GM12878 (cell line): ENCODE measurements at regions not wholly inside any gene's neighbourhood (a gene's known extent, or its start where the extent isn't known, plus 50 kb on each side); places are given as distances from the start of the nearest gene placed in this dataset.
A peak's percentile ranks its signal among the peaks of the same experiment; 100 is the strongest.

Experiments
- ATAC-seq: fragments of 200-7000 bp; cut with Tn5 transposase; 3 replicates; pipeline ENCODE4 v1.9.1; 2020; ENCODE audit warnings: mild to moderate bottlenecking, moderate library complexity
- BruUV-seq: library from RNA; stranded (reverse); fragments of 400-500 nt; replicated peaks from 2 replicates; lab custom pipeline; 2021; lab: Mats Ljungman, UMichigan
- CTCF ChIA-PET: fragments of 300-600 bp; sonication (Branson Sonifier 250); formaldehyde crosslinking; extraction: SDS; loops from one replicate; lab custom pipeline; 2021; ENCODE audit warnings: inconsistent platforms; lab: Yijun Ruan, JAX
- POLR2A ChIA-PET: fragments of 350-600 bp; formaldehyde crosslinking; extraction: SDS; loops from one replicate; lab custom pipeline; 2021; ENCODE audit warnings: inconsistent platforms; lab: Charles Lee
- RAD21 ChIA-PET: fragments of 300-600 bp; sonication (Branson Sonifier 250); formaldehyde crosslinking; loops from one replicate; lab custom pipeline; 2023; ENCODE audit warnings: antibody characterized with exemption; ENCODE audit not compliant: unreplicated experiment; lab: Charles Lee
- SMC1A ChIA-PET: fragments of 300-600 bp; sonication (Branson Sonifier 250); formaldehyde crosslinking; loops from one replicate; lab custom pipeline; 2023; ENCODE audit not compliant: unreplicated experiment, uncharacterized antibody; lab: Charles Lee
- DNase-seq: peaks from one replicate; pipeline ENCODE4 v3.0.0-alpha.2; 2011; ENCODE audit warnings: low read depth, low spot score
- FAIRE-seq: peaks from 3 replicates; lab custom pipeline; 2011; peaks lifted over from hg19 to GRCh38; lab: Jason Lieb, UNC
- H2AFZ ChIP-seq: 2 replicates; pipeline ENCODE4 v1.6.0; 2011; ENCODE audit warnings: low read depth, low read length, control low read depth; ENCODE audit not compliant: control insufficient read depth
- H3K27ac ChIP-seq: 2 replicates; pipeline ENCODE4 v1.5.1; 2011; ENCODE audit warnings: control low read depth; ENCODE audit not compliant: control insufficient read depth, insufficient read depth
- H3K27me3 ChIP-seq, 2 experiments: replicated peaks in 1 of 2; 2 replicates each; pipeline versions ENCODE4 v1.6.0 to v1.6.1; 2011; ENCODE audit warnings: low read length in 1 of 2; ENCODE audit not compliant: control insufficient read depth in 2 of 2, insufficient read depth in 2 of 2
- H3K36me3 ChIP-seq, 2 experiments: 2 replicates each; pipeline ENCODE4 v1.5.1; 2011; ENCODE audit warnings: low read length in 1 of 2; ENCODE audit not compliant: control insufficient read depth in 2 of 2, insufficient read depth in 2 of 2
- H3K4me1 ChIP-seq: 2 replicates; pipeline ENCODE4 v1.6.1; 2011; ENCODE audit warnings: mild to moderate bottlenecking, low read length, moderate library complexity, mixed read lengths; ENCODE audit not compliant: control insufficient read depth, insufficient read depth
- H3K4me2 ChIP-seq: 2 replicates; pipeline ENCODE4 v1.6.0; 2011; ENCODE audit warnings: control low read depth; ENCODE audit not compliant: control insufficient read depth, insufficient read depth
- H3K4me3 ChIP-seq: fragments of 200-600 bp; sonication (generic); 2 replicates; pipeline ENCODE4 v1.5.1; 2016
- H3K79me2 ChIP-seq: 2 replicates; pipeline ENCODE4 v1.6.0; 2011; ENCODE audit warnings: low read length; ENCODE audit not compliant: control insufficient read depth, insufficient read depth
- H3K9ac ChIP-seq: 2 replicates; pipeline ENCODE4 v1.8.0; 2011; ENCODE audit warnings: low read length, control low read depth, mixed read lengths; ENCODE audit not compliant: control insufficient read depth, insufficient read depth
- H3K9me3 ChIP-seq: replicated peaks from 3 replicates; pipeline ENCODE4 v1.5.1; 2011; ENCODE audit warnings: mild to moderate bottlenecking, low read length; ENCODE audit not compliant: control insufficient read depth, insufficient read depth
- H4K20me1 ChIP-seq: 2 replicates; pipeline ENCODE4 v1.6.0; 2011; ENCODE audit not compliant: control insufficient read depth, insufficient read depth
- ATF3 ChIP-seq: IDR thresholded peaks from 2 replicates; pipeline ENCODE4 v1.6.1; 2011; ENCODE audit warnings: low read depth, mild to moderate bottlenecking, low read length, moderate library complexity, borderline replicate concordance; ENCODE audit errors: extremely low read depth
- E4F1 ChIP-seq: fragments of 450-650 bp; IDR thresholded peaks from 2 replicates; pipeline ENCODE4 v1.6.1; 2018; ENCODE audit warnings: borderline replicate concordance, mild to moderate bottlenecking; ENCODE audit not compliant: partially characterized antibody
- ESRRA ChIP-seq: IDR thresholded peaks from 2 replicates; pipeline ENCODE4 v1.6.1; 2012; ENCODE audit warnings: mild to moderate bottlenecking, low read length, improper control_type of control experiment
- ETV6 ChIP-seq, 2 experiments: fragments of 450-650 bp in 1 of 2; IDR thresholded peaks in 1 of 2; conservative IDR thresholded peaks in 1 of 2; 2 replicates each; pipeline ENCODE4 v1.6.1; 2014; ENCODE audit warnings: antibody characterized with exemption in 1 of 2, borderline replicate concordance in 1 of 2, low read depth in 1 of 2, mild to moderate bottlenecking in 1 of 2, moderate library complexity in 1 of 2
- FOXK2 ChIP-seq: fragments of 450-650 bp; IDR thresholded peaks from 2 replicates; pipeline ENCODE4 v1.6.1; 2017; ENCODE audit warnings: mild to moderate bottlenecking, moderate library complexity
- GATAD2B ChIP-seq: fragments of 450-650 bp; conservative IDR thresholded peaks from 2 replicates; pipeline ENCODE4 v1.6.1; 2017; ENCODE audit warnings: low read depth, mild to moderate bottlenecking, moderate library complexity
- MTA2 ChIP-seq: fragments of 450-650 bp; IDR thresholded peaks from 2 replicates; pipeline ENCODE4 v1.6.1; 2016; ENCODE audit warnings: low read depth, mild to moderate bottlenecking, moderate library complexity
- NR2F1 ChIP-seq: fragments of 450-650 bp; conservative IDR thresholded peaks from 2 replicates; pipeline ENCODE4 v1.6.1; 2017; ENCODE audit warnings: mild to moderate bottlenecking
- PAX5 ChIP-seq: IDR thresholded peaks from 2 replicates; pipeline ENCODE4 v1.6.1; 2011; ENCODE audit warnings: low read depth, low read length, borderline replicate concordance
- PKNOX1 ChIP-seq: fragments of 450-650 bp; IDR thresholded peaks from 2 replicates; pipeline ENCODE4 v1.6.1; 2016; ENCODE audit warnings: mild to moderate bottlenecking
- POLR2A ChIP-seq: IDR thresholded peaks from 2 replicates; pipeline ENCODE4 v1.6.1; 2011; ENCODE audit warnings: low read depth, mild to moderate bottlenecking, low read length
- RAD21 ChIP-seq: IDR thresholded peaks from 2 replicates; pipeline ENCODE4 v1.6.1; 2011; ENCODE audit warnings: mild to moderate bottlenecking, low read depth, low read length, moderate library complexity; ENCODE audit not compliant: insufficient read depth
- SIN3A ChIP-seq: IDR thresholded peaks from 2 replicates; pipeline ENCODE4 v1.6.1; 2012; ENCODE audit warnings: low read depth, low read length, improper control_type of control experiment
- SRF ChIP-seq, 2 experiments: IDR thresholded peaks; 2 replicates each; pipeline ENCODE4 v1.6.1; 2011; ENCODE audit warnings: low read depth in 2 of 2, low read length in 2 of 2, mild to moderate bottlenecking in 1 of 2, moderate library complexity in 1 of 2
- SUZ12 ChIP-seq: fragments of 200-600 bp; sonication (generic); IDR thresholded peaks from one replicate; pipeline ENCODE4 v1.6.1; 2018; ENCODE audit warnings: antibody characterized with exemption, mild to moderate bottlenecking; ENCODE audit not compliant: unreplicated experiment
- TAF1 ChIP-seq: IDR thresholded peaks from 2 replicates; pipeline ENCODE4 v1.6.1; 2011; ENCODE audit warnings: mild to moderate bottlenecking, low read depth, low read length, borderline replicate concordance
- YY1 ChIP-seq: IDR thresholded peaks from 2 replicates; pipeline ENCODE4 v1.6.1; 2011; ENCODE audit warnings: low read depth, mild to moderate bottlenecking, low read length
- ZNF217 ChIP-seq: fragments of 450-650 bp; IDR thresholded peaks from 2 replicates; pipeline ENCODE4 v1.6.1; 2017; ENCODE audit warnings: antibody characterized with exemption, mild to moderate bottlenecking
- WGBS: methylation state at CpG from one replicate; pipeline ENCODE4 v1.1.6; 2016; ENCODE audit warnings: low lambda C conversion rate; ENCODE audit not compliant: insufficient replicate concordance, insufficient coverage; ENCODE audit errors: missing lambda C conversion rate; 5-methylcytosine and 5-hydroxymethylcytosine counted together
- in situ Hi-C: fragments of 300-500 bp; cut with MboI; formaldehyde crosslinking; loops from 9 replicates; pipeline ENCODE4 v1.14.3; 2018; ENCODE audit warnings: mixed read lengths
- intact Hi-C: fragments of 100-400 bp; cut with micrococcal nuclease; formaldehyde crosslinking; loops from one replicate; pipeline ENCODE4 v1.14.2; 2022; ENCODE audit not compliant: unreplicated experiment
- TF ChIP-seq, protein P1 (sequence below): fragments of 150-350 bp; IDR thresholded peaks from 2 replicates; pipeline ENCODE4 v1.6.1; 2014; ENCODE audit warnings: mild to moderate bottlenecking, low read depth, low read length

- TF ChIP-seq, protein P1, sequence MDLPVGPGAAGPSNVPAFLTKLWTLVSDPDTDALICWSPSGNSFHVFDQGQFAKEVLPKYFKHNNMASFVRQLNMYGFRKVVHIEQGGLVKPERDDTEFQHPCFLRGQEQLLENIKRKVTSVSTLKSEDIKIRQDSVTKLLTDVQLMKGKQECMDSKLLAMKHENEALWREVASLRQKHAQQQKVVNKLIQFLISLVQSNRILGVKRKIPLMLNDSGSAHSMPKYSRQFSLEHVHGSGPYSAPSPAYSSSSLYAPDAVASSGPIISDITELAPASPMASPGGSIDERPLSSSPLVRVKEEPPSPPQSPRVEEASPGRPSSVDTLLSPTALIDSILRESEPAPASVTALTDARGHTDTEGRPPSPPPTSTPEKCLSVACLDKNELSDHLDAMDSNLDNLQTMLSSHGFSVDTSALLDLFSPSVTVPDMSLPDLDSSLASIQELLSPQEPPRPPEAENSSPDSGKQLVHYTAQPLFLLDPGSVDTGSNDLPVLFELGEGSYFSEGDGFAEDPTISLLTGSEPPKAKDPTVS: no peak
- TF ChIP-seq E4F1 (no peak), SRF (IDR thresholded peaks at IDR 0.05; ENCODE audit: low read depth in 2 of 2, low read length in 2 of 2) (no peak), FOXK2 (no peak), PKNOX1 (no peak)
These were observed 598.3 kb upstream of the CAMK1G start (continued) for GRCh38 chr1:208985231-208985630.

- H3K27me3 ChIP-seq: no peaks in the 10 kb centered on the region
- intact Hi-C loops: no loop called here
- BruUV-seq: no TSS peak
- ChIA-PET POLR2A (no interaction called here), SMC1A (interaction anchor here (1.4 to 1.7 kb wide), 3 partner anchors 12 to 60 kb away, joined by 3 to 5 read pairs (median 4); no protein-coding TSS in a partner anchor), CTCF (interaction anchor here (1.7 to 2.3 kb wide), 2 partner anchors 9 to 14 kb away, joined by 6 to 7 read pairs; no protein-coding TSS in a partner anchor), RAD21 (no interaction called here)
- in situ Hi-C loops: no loop called here
- WGBS: 8% methylated on average over 3 of the region's 3 CpGs
- no peaks in the 10 kb centered on the region; the same call in 1 of the 3 replicates for H3K9me3 ChIP-seq
- H3K79me2 ChIP-seq: no peaks in the 10 kb centered on the region
- ATAC-seq: peak; percentile 97
- peak overlapping the region; percentile 72 for H3K9ac ChIP-seq
- H3K4me2 ChIP-seq: peak overlapping the region; percentile 96
- DNase-seq: peak; percentile 34
- peak overlapping the region; percentile 82 for H3K27ac ChIP-seq
- H3K36me3 ChIP-seq: no peaks in the 10 kb centered on the region
- peak; percentile 44 for FAIRE-seq
- peak overlapping the region; percentile 13; the same call in 1 of the 2 replicates for H3K4me3 ChIP-seq
- peaks cover 7% of the 10 kb centered on the region for H3K4me1 ChIP-seq
- H2AFZ ChIP-seq: peak overlapping the region; percentile 99
- no peaks in the 10 kb centered on the region for H4K20me1 ChIP-seq
- TF ChIP-seq SIN3A (no peak), RAD21 (no peak), YY1 (0 out of 2 replicates have a peak, but pooled peaks have one; percentile 16), NR2F1 (no peak), ZNF217 (no peak), MTA2 (no peak), TAF1 (peak; percentile 57; the same call in 1 of the 2 replicates), ATF3 (no peak), ESRRA (no peak), SUZ12 (no peak), GATAD2B (no peak), PAX5 (no peak), ETV6 (conservative IDR thresholded peaks at IDR 0.05 in 1 of 2, IDR thresholded peaks at IDR 0.05 in 1 of 2; ENCODE audit: borderline replicate concordance in 1 of 2, low read depth in 1 of 2) (no peak), POLR2A (0 out of 2 replicates have a peak, but pooled peaks have one; percentile 33)
These were observed 594.7 kb upstream of the CAMK1G start for GRCh38 chr1:208988811-208989222.
